DOHH2 (cell line): ENCODE measurements at regions not wholly inside any gene's neighbourhood (a gene's known extent, or its start where the extent isn't known, plus 50 kb on each side); places are given as distances from the start of the nearest gene placed in this dataset.

ENCODE experiments used
- H3F3A ChIP-seq: fragments of 200-600 bp; sonication (generic), shearing (Covaris generic); 2 replicates; pipeline ENCODE4 v1.6.0; 2016; ENCODE audit warnings: antibody characterized with exemption, mild to moderate bottlenecking; ENCODE audit not compliant: control insufficient read depth, insufficient read depth
- H3K27ac ChIP-seq: fragments of 200-600 bp; sonication (generic); 2 replicates; pipeline ENCODE4 v1.5.1; 2014; ENCODE audit warnings: low read depth, mild to moderate bottlenecking, low read length, moderate library complexity
- H3K27me3 ChIP-seq: fragments of 200-600 bp; sonication (generic); 2 replicates; pipeline ENCODE4 v1.6.1; 2014; ENCODE audit warnings: mild to moderate bottlenecking, low read length, mixed read lengths; ENCODE audit not compliant: control insufficient read depth
- H3K36me3 ChIP-seq: fragments of 200-600 bp; sonication (generic); 2 replicates; pipeline ENCODE4 v1.6.1; 2014; ENCODE audit warnings: mild to moderate bottlenecking, low read length, moderate library complexity, mixed read lengths; ENCODE audit not compliant: control insufficient read depth
- H3K4me1 ChIP-seq: fragments of 200-600 bp; sonication (generic); 2 replicates; pipeline ENCODE4 v1.6.1; 2014; ENCODE audit warnings: mild to moderate bottlenecking, low read length, mixed read lengths; ENCODE audit not compliant: control insufficient read depth
- H3K4me2 ChIP-seq: fragments of 200-600 bp; sonication (generic); 2 replicates; pipeline ENCODE4 v1.6.0; 2014; ENCODE audit warnings: mild to moderate bottlenecking, low read length, moderate library complexity
- H3K4me3 ChIP-seq: fragments of 200-600 bp; sonication (generic); 2 replicates; pipeline ENCODE4 v1.5.1; 2014; ENCODE audit warnings: mild to moderate bottlenecking, low read length, mixed read lengths
- H3K79me2 ChIP-seq: fragments of 200-600 bp; sonication (generic); 2 replicates; pipeline ENCODE4 v1.6.1; 2014; ENCODE audit warnings: mild to moderate bottlenecking, low read length, mixed read lengths; ENCODE audit not compliant: control insufficient read depth
- H3K9me2 ChIP-seq: fragments of 200-600 bp; sonication (generic); replicated peaks from 2 replicates; pipeline ENCODE4 v1.6.1; 2014; ENCODE audit warnings: mild to moderate bottlenecking, low read length, mixed read lengths; ENCODE audit not compliant: control insufficient read depth
- H3K9me3 ChIP-seq: fragments of 200-600 bp; sonication (generic); 2 replicates; pipeline ENCODE4 v1.6.1; 2014; ENCODE audit warnings: antibody characterized with exemption, low read length, mixed read lengths; ENCODE audit not compliant: control insufficient read depth, insufficient read depth
- H4K20me1 ChIP-seq: fragments of 200-600 bp; sonication (generic); 2 replicates; pipeline ENCODE4 v1.6.0; 2014; ENCODE audit warnings: low read depth, mild to moderate bottlenecking, antibody characterized with exemption, low read length, moderate library complexity; ENCODE audit not compliant: control insufficient read depth, insufficient read depth
- CTCF ChIP-seq: fragments of 200-600 bp; sonication (generic); IDR thresholded peaks from one replicate; pipeline ENCODE4 v1.5.1; 2014; ENCODE audit warnings: antibody characterized with exemption, mild to moderate bottlenecking, low read depth, low read length; ENCODE audit not compliant: poor library complexity, severe bottlenecking
- EZH2phosphoT487 ChIP-seq: fragments of 200-600 bp; sonication (generic); IDR thresholded peaks from 2 replicates; pipeline ENCODE4 v1.6.1; 2017; ENCODE audit warnings: borderline replicate concordance, mild to moderate bottlenecking, antibody characterized with exemption, low read length, moderate library complexity, mixed read lengths

- Histone ChIP-seq H3K4me2 (no peak overlapping the region), H3K4me1 (no peaks in the 10 kb centered on the region), H3K9me3 (no peaks in the 10 kb centered on the region), H3K79me2 (no peaks in the 10 kb centered on the region), H3F3A (no peaks in the 10 kb centered on the region), H3K4me3 (no peak overlapping the region), H3K27me3 (no peaks in the 10 kb centered on the region), H3K27ac (no peak overlapping the region), H4K20me1 (no peaks in the 10 kb centered on the region), H3K36me3 (no peaks in the 10 kb centered on the region), H3K9me2 (no peaks in the 10 kb centered on the region)
- TF ChIP-seq EZH2phosphoT487, result no peak
- TF ChIP-seq CTCF, result no peak
These were observed 149.2 kb upstream of the TWIST2 start for GRCh38 chr2:238698451-238699306.

GRCh38 chr2:238699307-238700116 lies 148.4 kb upstream of the TWIST2 start:
- no peaks in the 10 kb centered on the region for H3F3A ChIP-seq
- no peaks in the 10 kb centered on the region for H3K36me3 ChIP-seq
- no peak overlapping the region for H3K27ac ChIP-seq
- H3K4me3 ChIP-seq, result no peak overlapping the region
- no peak overlapping the region for H3K4me2 ChIP-seq
- no peaks in the 10 kb centered on the region for H3K79me2 ChIP-seq
- TF ChIP-seq EZH2phosphoT487 (no peak), CTCF (no peak)
- H3K9me3 ChIP-seq, result no peaks in the 10 kb centered on the region
- no peaks in the 10 kb centered on the region for H3K9me2 ChIP-seq
- H4K20me1 ChIP-seq, result no peaks in the 10 kb centered on the region
- no peaks in the 10 kb centered on the region for H3K4me1 ChIP-seq
- H3K27me3 ChIP-seq, result no peaks in the 10 kb centered on the region

GRCh38 chr2:238700117-238700457 lies 147.8 kb upstream of the TWIST2 start:
- H3K4me1 ChIP-seq, result no peaks in the 10 kb centered on the region
- H3K27ac ChIP-seq, result no peak overlapping the region
- no peaks in the 10 kb centered on the region for H3K9me3 ChIP-seq
- H3K36me3 ChIP-seq, result no peaks in the 10 kb centered on the region
- H3K9me2 ChIP-seq, result no peaks in the 10 kb centered on the region
- no peaks in the 10 kb centered on the region for H3K27me3 ChIP-seq
- no peak overlapping the region for H3K4me3 ChIP-seq
- H3K79me2 ChIP-seq, result no peaks in the 10 kb centered on the region
- H4K20me1 ChIP-seq, result no peaks in the 10 kb centered on the region
- no peaks in the 10 kb centered on the region for H3F3A ChIP-seq
- H3K4me2 ChIP-seq, result no peak overlapping the region
- no peak for TF ChIP-seq CTCF
- TF ChIP-seq EZH2phosphoT487, result no peak
